Kidney (tissue), 13 donors: ENCODE measurements at regions not wholly inside any gene's neighbourhood (a gene's known extent, or its start where the extent isn't known, plus 50 kb on each side); places are given as distances from the start of the nearest gene placed in this dataset.

ENCODE experiments used
- DNase-seq, 5 donors: peaks; one replicate each; pipeline ENCODE4 v3.0.0-alpha.2; 2013 to 2020
- FAIRE-seq: peaks from 2 replicates; lab custom pipeline; 2012; peaks lifted over from hg19 to GRCh38; lab: Jason Lieb, UNC
- H3K27ac ChIP-seq, 2 donors: one replicate each; pipeline ENCODE4 v1.7.0; 2013; ENCODE audit warnings: low read depth in 2 of 2, low read length in 2 of 2, inconsistent platforms in 1 of 2
- H3K27me3 ChIP-seq: one replicate; pipeline ENCODE4 v1.7.1; 2013; ENCODE audit warnings: low read length, inconsistent platforms; ENCODE audit not compliant: control insufficient read depth, insufficient read depth
- H3K36me3 ChIP-seq, 3 donors: one replicate each; pipeline versions ENCODE4 v1.7.0 to v1.7.1; 2013; ENCODE audit warnings: low read length in 3 of 3, control low read depth in 1 of 3, inconsistent platforms in 1 of 3; ENCODE audit not compliant: insufficient read depth in 3 of 3, control insufficient read depth in 2 of 3
- H3K4me1 ChIP-seq, 3 donors: one replicate each; pipeline versions ENCODE4 v1.7.0 to v1.7.1; 2013; ENCODE audit warnings: low read length in 3 of 3, inconsistent platforms in 1 of 3, low read depth in 1 of 3; ENCODE audit not compliant: control insufficient read depth in 2 of 3, insufficient read depth in 2 of 3
- H3K4me3 ChIP-seq, 3 donors: one replicate each; pipeline versions ENCODE4 v1.7.0 to v1.8.1; 2013; ENCODE audit warnings: low read length in 3 of 3, control low read depth in 1 of 3, inconsistent platforms in 1 of 3
- H3K9ac ChIP-seq, 3 donors: one replicate each; pipeline versions ENCODE4 v1.7.0 to v1.7.1; 2013; ENCODE audit warnings: low read length in 3 of 3, control low read depth in 1 of 3, inconsistent platforms in 1 of 3
- H3K9me3 ChIP-seq, 3 donors: one replicate each; pipeline versions ENCODE4 v1.7.0 to v1.7.1; 2013; ENCODE audit warnings: low read length in 3 of 3, control low read depth in 1 of 3, inconsistent platforms in 1 of 3; ENCODE audit not compliant: control insufficient read depth in 2 of 3, insufficient read depth in 1 of 3
- CTCF ChIP-seq: IDR thresholded peaks from 3 replicates; pipeline ENCODE4 v1.5.1; 2012; ENCODE audit warnings: mild to moderate bottlenecking, moderate library complexity, borderline replicate concordance; ENCODE audit not compliant: insufficient read depth; ENCODE audit errors: extremely low read depth
- intact Hi-C: fragments of 100-400 bp; cut with DNase I; formaldehyde crosslinking; loops from one replicate; pipeline ENCODE4 v1.11.1; 2022
- donor health status: control.
- donor health status: control.
- donor health status: control.
- donor health status: control.
- donor health status: control.
- donor health status: DM: yes; HTN: yes; CAD: no.
- donor health status: Normal renal cell carcinoma (clear cell type).

GRCh38 chr15:75763137-75763611 lies 50.5 kb upstream of the CSPG4 start:
- no peak for DNase-seq
- no peak for FAIRE-seq

More at GRCh38 chr15:75763137-75763611, 50.5 kb upstream of the CSPG4 start:
- Histone ChIP-seq H3K4me1 (no peaks in the 10 kb centered on the region), H3K36me3 (no peaks in the 10 kb centered on the region), H3K9me3 (no peaks in the 10 kb centered on the region), H3K27me3 (no peaks in the 10 kb centered on the region), H3K27ac (no peak overlapping the region), H3K4me3 (no peak overlapping the region), H3K9ac (no peak overlapping the region)
- intact Hi-C loops = no loop called here
- TF ChIP-seq CTCF = no peak
